ENCODE measurements at regions not wholly inside any gene's neighbourhood (a gene's known extent, or its start where the extent isn't known, plus 50 kb on each side); places are given as distances from the start of the nearest gene placed in this dataset.

- no peak for DNase-seq
- no peak overlapping the region for H3K27ac ChIP-seq
- H3K4me3 ChIP-seq = no peak overlapping the region
- no peak for TF ChIP-seq POLR2A (IDR thresholded peaks at IDR 0.05)
- no peak for TF ChIP-seq CTCF (IDR thresholded peaks at IDR 0.05)
- no peak for ATAC-seq
- no peaks in the 10 kb centered on the region for H3K9me3 ChIP-seq
- no peaks in the 10 kb centered on the region for H3K36me3 ChIP-seq (replicated peaks in 1 of 2; ENCODE audit: insufficient read depth in 1 of 2, low read depth in 2 of 2)
- no peaks in the 10 kb centered on the region for H3K27me3 ChIP-seq
- WGBS, 2 donors = 69 to 70% methylated on average over 5 to 6 of the region's 6 CpGs
- no peaks in the 10 kb centered on the region for H3K4me1 ChIP-seq
- intact Hi-C loops (cut with DNase I) = no loop called here
Measured at GRCh38 chr3:25349828-25350724, 78.0 kb upstream of the RARB start.

- intact Hi-C loops (cut with DNase I) = no loop called here
- no peaks in the 10 kb centered on the region for H3K27me3 ChIP-seq
- TF ChIP-seq POLR2A (IDR thresholded peaks at IDR 0.05) (no peak), CTCF (IDR thresholded peaks at IDR 0.05) (no peak)
- H3K9me3 ChIP-seq = no peaks in the 10 kb centered on the region
- no peak overlapping the region for H3K4me3 ChIP-seq
- DNase-seq (no peak), ATAC-seq (no peak)
- H3K27ac ChIP-seq = no peak overlapping the region
- H3K4me1 ChIP-seq = no peaks in the 10 kb centered on the region
- 58 to 62% methylated on average over 5 of the region's 5 CpGs for WGBS, 2 donors
- H3K36me3 ChIP-seq (replicated peaks in 1 of 2; ENCODE audit: insufficient read depth in 1 of 2, low read depth in 2 of 2) = no peaks in the 10 kb centered on the region
Measured at GRCh38 chr3:25350725-25351114, 77.3 kb upstream of the RARB start.

- Histone ChIP-seq H3K36me3 (replicated peaks in 1 of 2; ENCODE audit: insufficient read depth in 1 of 2, low read depth in 2 of 2) (no peaks in the 10 kb centered on the region), H3K27ac (no peak overlapping the region), H3K27me3 (no peaks in the 10 kb centered on the region), H3K4me3 (no peak overlapping the region), H3K4me1 (no peaks in the 10 kb centered on the region), H3K9me3 (no peaks in the 10 kb centered on the region)
- 63 to 64% methylated on average over 3 of the region's 3 CpGs for WGBS, 2 donors
- intact Hi-C loops (cut with DNase I) = no loop called here
- TF ChIP-seq CTCF (IDR thresholded peaks at IDR 0.05) (no peak), POLR2A (IDR thresholded peaks at IDR 0.05) (no peak)
- DNase-seq (no peak), ATAC-seq (no peak)
Measured at GRCh38 chr3:25354071-25354470, 74.0 kb upstream of the RARB start.

DNA sequence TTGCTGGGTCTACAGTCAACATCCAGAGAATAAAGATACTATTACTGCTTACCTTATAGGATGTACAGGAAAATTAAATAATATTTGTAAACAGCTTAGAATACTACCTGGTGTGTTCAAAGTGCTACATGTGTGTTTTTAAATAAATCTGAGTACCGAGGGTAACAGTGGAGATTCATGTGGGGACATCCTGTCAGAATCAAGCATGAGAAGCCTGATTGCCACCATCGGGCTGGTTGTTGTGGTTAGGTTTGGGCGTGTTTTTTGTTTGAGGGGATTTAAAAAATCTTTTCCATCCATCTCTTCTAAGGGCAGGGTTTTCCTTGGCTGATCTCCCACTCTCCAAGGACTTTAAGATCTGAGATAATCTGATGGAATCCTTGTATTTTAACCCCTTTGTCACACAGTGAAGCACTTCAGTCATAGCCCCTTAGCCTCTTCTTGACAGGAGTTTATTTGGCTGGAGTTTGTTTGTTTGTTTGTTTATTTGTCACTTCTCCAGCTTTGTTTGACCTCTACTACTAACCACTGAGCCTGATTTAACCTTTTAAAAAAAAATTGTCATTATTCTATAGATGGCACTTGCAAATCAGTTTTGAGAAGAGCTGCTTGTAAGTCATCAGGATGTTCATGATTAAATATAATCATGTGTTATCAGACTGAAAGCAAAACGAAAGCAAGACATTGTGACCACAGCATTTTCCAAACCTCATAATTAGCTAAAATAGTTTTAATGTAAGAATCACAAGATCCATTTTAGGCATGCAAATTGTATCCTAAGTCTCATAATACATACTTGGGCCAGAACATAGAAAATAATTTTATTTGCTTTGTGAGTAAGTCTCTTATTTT lies 72.8 kb upstream of the RARB start:
- WGBS, 2 donors = 50 to 54% methylated on average over 4 of the region's 4 CpGs
- H3K36me3 ChIP-seq (replicated peaks in 1 of 2; ENCODE audit: insufficient read depth in 1 of 2, low read depth in 2 of 2) = no peaks in the 10 kb centered on the region
- no peak overlapping the region for H3K4me3 ChIP-seq
- ATAC-seq = no peak
- intact Hi-C loops (cut with DNase I) = no loop called here
- no peaks in the 10 kb centered on the region for H3K9me3 ChIP-seq
- no peaks in the 10 kb centered on the region for H3K4me1 ChIP-seq
- no peak for DNase-seq
- no peak overlapping the region for H3K27ac ChIP-seq
- no peaks in the 10 kb centered on the region for H3K27me3 ChIP-seq
- no peak for TF ChIP-seq CTCF (IDR thresholded peaks at IDR 0.05)
- no peak for TF ChIP-seq POLR2A (IDR thresholded peaks at IDR 0.05)
